Mucosa of rectum (tissue), 2 donors: ENCODE measurements at regions not wholly inside any gene's neighbourhood (a gene's known extent, or its start where the extent isn't known, plus 50 kb on each side); places are given as distances from the start of the nearest gene placed in this dataset.

Experiments
- H3K27ac ChIP-seq, 2 donors: one replicate each; pipeline ENCODE4 v1.7.0; 2013; ENCODE audit warnings: inconsistent platforms in 2 of 2, low read depth in 2 of 2, low read length in 2 of 2
- H3K27me3 ChIP-seq, 2 donors: one replicate each; pipeline ENCODE4 v1.7.0; 2013; ENCODE audit warnings: low read length in 2 of 2; ENCODE audit not compliant: control insufficient read depth in 2 of 2, insufficient read depth in 2 of 2
- H3K36me3 ChIP-seq, 2 donors: one replicate each; pipeline ENCODE4 v1.7.0; 2013; ENCODE audit warnings: low read length in 2 of 2; ENCODE audit not compliant: control insufficient read depth in 2 of 2, insufficient read depth in 2 of 2
- H3K4me1 ChIP-seq, 2 donors: one replicate each; pipeline ENCODE4 v1.7.0; 2013; ENCODE audit warnings: low read length in 2 of 2, mild to moderate bottlenecking in 1 of 2; ENCODE audit not compliant: control insufficient read depth in 2 of 2, insufficient read depth in 2 of 2
- H3K4me3 ChIP-seq, 2 donors: one replicate each; pipeline ENCODE4 v1.7.0; 2013; ENCODE audit warnings: low read length in 2 of 2
- H3K9ac ChIP-seq, 2 donors: one replicate each; pipeline ENCODE4 v1.7.0; 2013; ENCODE audit warnings: low read length in 2 of 2, low read depth in 1 of 2, mild to moderate bottlenecking in 1 of 2
- H3K9me3 ChIP-seq, 2 donors: one replicate each; pipeline ENCODE4 v1.7.0; 2013; ENCODE audit warnings: low read length in 2 of 2; ENCODE audit not compliant: control insufficient read depth in 2 of 2
- donor health status: healthy.
- donor health status: Normal muscosa, but diverticular disease.

DNA sequence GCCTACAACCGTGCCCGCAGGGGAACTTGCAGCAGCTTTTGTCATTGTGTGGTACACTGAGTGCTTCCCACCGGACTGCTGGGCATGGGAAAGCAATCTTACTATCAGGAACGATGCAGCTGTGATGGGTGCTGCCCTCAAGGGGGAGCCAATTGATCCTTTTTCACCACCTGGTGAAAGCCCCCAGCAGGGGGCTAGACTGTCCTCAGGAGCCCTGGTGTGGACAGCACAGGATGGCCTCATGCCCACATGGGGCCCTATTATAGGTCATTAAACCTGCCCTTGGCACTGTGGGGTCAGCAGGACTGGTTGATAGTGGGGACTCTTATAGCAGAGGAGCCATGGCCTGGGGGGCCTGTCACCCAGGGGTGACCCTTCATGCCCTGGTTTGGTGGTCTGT lies 172.2 kb downstream of the GLI2 start:
- H3K27me3 ChIP-seq: peaks cover 0 to 3% of the 10 kb centered on the region in 2 donors
- no peak overlapping the region for H3K9ac ChIP-seq
- peaks cover 5 to 16% of the 10 kb centered on the region in 2 donors for H3K4me1 ChIP-seq
- no peaks in the 10 kb centered on the region for H3K9me3 ChIP-seq
- H3K4me3 ChIP-seq: no peak overlapping the region
- H3K27ac ChIP-seq: no peak overlapping the region
- no peaks in the 10 kb centered on the region for H3K36me3 ChIP-seq

DNA sequence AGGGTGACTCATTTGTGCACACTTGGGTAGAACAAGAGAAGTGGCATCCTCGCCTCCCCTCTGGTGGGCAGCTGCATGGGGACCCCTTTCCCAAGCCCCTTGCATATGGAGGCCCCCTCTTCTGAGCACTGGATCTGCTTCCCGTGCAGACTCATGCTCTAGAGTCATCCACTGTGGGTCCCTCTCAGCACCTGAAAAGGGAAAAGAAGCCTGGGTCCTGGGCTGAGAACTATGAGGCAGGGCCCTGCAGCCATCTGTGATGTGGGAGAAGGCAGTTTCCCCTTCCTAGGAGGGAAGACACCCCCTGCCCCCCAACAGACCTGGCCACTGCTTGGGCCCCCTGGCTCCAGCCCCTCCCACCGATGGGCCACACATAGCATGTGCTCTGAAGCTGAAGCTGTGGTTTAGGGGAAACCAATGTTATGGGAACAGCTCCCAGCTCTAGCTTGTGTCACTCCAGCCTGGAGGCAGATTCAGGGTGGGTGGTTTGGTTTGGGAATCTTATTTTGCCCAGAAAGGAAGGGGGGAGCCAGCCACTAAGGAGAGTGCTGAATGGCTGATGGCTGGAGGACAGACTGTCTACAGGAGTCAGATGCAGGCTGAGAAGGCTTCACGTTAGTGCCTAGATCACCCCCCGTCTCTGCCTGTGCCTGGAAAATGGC lies 172.8 kb downstream of the GLI2 start:
- H3K27me3 ChIP-seq: peaks cover 0 to 3% of the 10 kb centered on the region in 2 donors
- H3K9ac ChIP-seq: no peak overlapping the region
- peaks cover 5 to 19% of the 10 kb centered on the region in 2 donors for H3K4me1 ChIP-seq
- H3K36me3 ChIP-seq: no peaks in the 10 kb centered on the region
- no peak overlapping the region for H3K4me3 ChIP-seq
- H3K27ac ChIP-seq: no peak overlapping the region
- no peaks in the 10 kb centered on the region for H3K9me3 ChIP-seq

- H3K27me3 ChIP-seq: peaks cover 0 to 3% of the 10 kb centered on the region in 2 donors
- H3K36me3 ChIP-seq: no peaks in the 10 kb centered on the region
- no peak overlapping the region for H3K27ac ChIP-seq
- H3K4me1 ChIP-seq: peaks cover 5 to 19% of the 10 kb centered on the region in 2 donors
- no peak overlapping the region for H3K4me3 ChIP-seq
- no peak overlapping the region for H3K9ac ChIP-seq
- H3K9me3 ChIP-seq: no peaks in the 10 kb centered on the region
These were observed 173.4 kb downstream of the GLI2 start for GRCh38 chr2:120909102-120909501.

DNA sequence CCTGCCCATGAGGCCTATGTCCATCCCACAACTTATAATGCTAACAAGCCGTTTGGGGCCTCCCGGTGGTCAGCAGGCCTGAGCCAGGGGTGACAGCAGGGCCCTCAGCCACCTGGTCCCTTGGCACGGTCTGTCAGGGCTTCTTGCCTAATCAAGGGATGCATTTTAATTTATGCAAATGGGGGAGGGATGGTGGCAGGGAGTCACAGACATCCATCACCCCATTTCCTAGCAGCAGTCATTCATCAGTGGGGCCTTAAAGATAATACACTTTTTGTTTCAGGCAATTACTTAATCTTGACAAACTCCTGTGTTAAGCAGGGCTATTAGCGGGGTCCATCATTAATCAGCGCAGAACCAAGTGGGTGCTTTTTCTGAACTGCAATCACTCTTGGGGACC lies 174.5 kb downstream of the GLI2 start:
- Histone ChIP-seq H3K27ac (no peak overlapping the region), H3K9me3 (no peaks in the 10 kb centered on the region), H3K36me3 (no peaks in the 10 kb centered on the region), H3K4me1 (peaks cover 7 to 19% of the 10 kb centered on the region in 2 donors), H3K4me3 (no peak overlapping the region), H3K27me3 (peaks cover 0 to 3% of the 10 kb centered on the region in 2 donors), H3K9ac (no peak overlapping the region)

GRCh38 chr2:120910956-120911951 lies 175.6 kb downstream of the GLI2 start:
- Histone ChIP-seq H3K36me3 (no peaks in the 10 kb centered on the region), H3K4me3 (no peak overlapping the region), H3K27ac (no peak overlapping the region), H3K27me3 (peaks cover 0 to 3% of the 10 kb centered on the region in 2 donors), H3K4me1 (peaks cover 7 to 19% of the 10 kb centered on the region in 2 donors), H3K9me3 (no peaks in the 10 kb centered on the region), H3K9ac (no peak overlapping the region)

GRCh38 chr2:120912101-120912985 lies 176.7 kb downstream of the GLI2 start:
- H3K9ac ChIP-seq: no peak overlapping the region
- no peak overlapping the region for H3K27ac ChIP-seq
- H3K4me1 ChIP-seq: peaks cover 7 to 19% of the 10 kb centered on the region in 2 donors
- peaks cover 0 to 3% of the 10 kb centered on the region in 2 donors for H3K27me3 ChIP-seq
- no peaks in the 10 kb centered on the region for H3K36me3 ChIP-seq
- H3K9me3 ChIP-seq: no peaks in the 10 kb centered on the region
- H3K4me3 ChIP-seq: peak overlapping the region in 1 of 2 donors; percentile 37

DNA sequence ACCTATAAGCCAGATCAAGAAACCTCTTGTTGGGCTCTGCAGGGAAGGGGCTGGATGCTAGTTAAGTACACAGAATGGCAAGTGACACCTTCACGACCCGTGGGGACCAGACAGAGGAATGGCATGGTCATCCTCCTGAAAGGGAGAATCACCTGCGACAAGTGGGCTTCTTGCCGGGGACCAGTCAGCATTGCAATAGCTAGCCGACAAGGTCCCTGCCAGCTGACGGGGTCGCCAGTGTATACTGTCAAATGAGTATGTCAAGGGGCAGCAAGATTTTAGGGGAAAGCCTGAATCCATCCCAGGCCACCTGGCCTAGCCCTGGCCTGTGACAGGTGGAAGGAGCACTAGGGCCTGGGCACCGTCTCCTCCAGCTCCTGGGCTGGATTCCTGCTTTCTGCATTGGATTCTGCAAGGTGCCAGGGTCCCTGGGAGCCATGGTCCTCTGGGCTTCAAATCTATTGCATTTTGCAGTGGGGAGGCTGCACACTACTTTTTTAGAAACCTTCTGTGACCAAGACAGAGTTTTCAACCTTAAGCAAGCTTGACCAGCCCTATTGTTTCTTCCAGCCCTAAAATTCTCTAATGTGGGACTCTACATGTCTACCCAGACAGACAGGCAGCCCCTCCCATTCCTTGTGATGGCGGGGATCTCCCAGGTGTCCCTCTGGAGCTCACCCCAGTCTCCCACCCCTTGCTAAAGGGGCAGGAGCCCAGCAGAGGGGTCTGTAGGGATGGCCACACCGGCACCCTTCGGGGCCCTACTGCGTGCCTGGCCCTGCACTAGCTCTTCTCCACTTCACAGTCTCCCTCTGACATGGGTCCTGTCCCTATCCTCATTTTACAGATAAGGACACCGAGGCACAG lies 178.5 kb downstream of the GLI2 start:
- H3K27ac ChIP-seq: no peak overlapping the region
- H3K9ac ChIP-seq: no peak overlapping the region
- H3K36me3 ChIP-seq: no peaks in the 10 kb centered on the region
- H3K4me1 ChIP-seq: peaks cover 7 to 19% of the 10 kb centered on the region in 2 donors
- no peak overlapping the region for H3K4me3 ChIP-seq
- H3K27me3 ChIP-seq: peaks cover 0 to 3% of the 10 kb centered on the region in 2 donors
- no peaks in the 10 kb centered on the region for H3K9me3 ChIP-seq

- H3K9me3 ChIP-seq: no peaks in the 10 kb centered on the region
- H3K4me3 ChIP-seq: no peak overlapping the region
- no peak overlapping the region for H3K9ac ChIP-seq
- peaks cover 0 to 3% of the 10 kb centered on the region in 2 donors for H3K27me3 ChIP-seq
- no peaks in the 10 kb centered on the region for H3K36me3 ChIP-seq
- H3K4me1 ChIP-seq: peaks cover 7 to 19% of the 10 kb centered on the region in 2 donors
- H3K27ac ChIP-seq: no peak overlapping the region
These were observed 179.3 kb downstream of the GLI2 start for GRCh38 chr2:120914839-120915521.

GRCh38 chr2:120915670-120916069 lies 180.0 kb downstream of the GLI2 start:
- H3K9me3 ChIP-seq: no peaks in the 10 kb centered on the region
- no peak overlapping the region for H3K4me3 ChIP-seq
- H3K4me1 ChIP-seq: peaks cover 7 to 18% of the 10 kb centered on the region in 2 donors
- peaks cover 0 to 3% of the 10 kb centered on the region in 2 donors for H3K27me3 ChIP-seq
- no peaks in the 10 kb centered on the region for H3K36me3 ChIP-seq
- H3K27ac ChIP-seq: no peak overlapping the region
- H3K9ac ChIP-seq: no peak overlapping the region
